ENCODE measurements at regions not wholly inside any gene's neighbourhood (a gene's known extent, or its start where the extent isn't known, plus 50 kb on each side); places are given as distances from the start of the nearest gene placed in this dataset.

GRCh38 chr12:123040106-123040505, 59.6 kb downstream of the ARL6IP4 start:
- no peak for DNase-seq

GRCh38 chr12:123038966-123039365, 58.5 kb downstream of the ARL6IP4 start:
- no peak for DNase-seq

DNA sequence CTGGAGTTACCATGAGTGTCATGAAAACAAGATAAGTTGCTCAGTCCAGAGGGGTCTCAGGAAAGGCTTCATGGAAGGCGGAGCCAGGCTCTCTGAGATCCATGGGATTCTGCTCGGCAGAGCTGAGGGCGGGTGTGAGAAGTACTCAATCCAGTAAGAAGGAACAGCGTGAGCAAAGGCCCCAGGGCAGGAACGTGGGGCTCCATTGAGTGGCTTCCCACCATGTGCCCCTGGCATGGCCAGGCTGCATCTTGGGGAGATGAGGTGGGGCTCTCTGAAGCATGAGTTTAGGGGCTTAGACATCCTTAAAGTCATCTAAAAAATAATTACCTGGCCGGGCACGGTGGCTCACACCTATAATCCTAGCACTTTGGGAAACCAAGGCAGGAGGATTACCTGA, 58.0 kb downstream of the ARL6IP4 start:
- DNase-seq, result no peak

DNA sequence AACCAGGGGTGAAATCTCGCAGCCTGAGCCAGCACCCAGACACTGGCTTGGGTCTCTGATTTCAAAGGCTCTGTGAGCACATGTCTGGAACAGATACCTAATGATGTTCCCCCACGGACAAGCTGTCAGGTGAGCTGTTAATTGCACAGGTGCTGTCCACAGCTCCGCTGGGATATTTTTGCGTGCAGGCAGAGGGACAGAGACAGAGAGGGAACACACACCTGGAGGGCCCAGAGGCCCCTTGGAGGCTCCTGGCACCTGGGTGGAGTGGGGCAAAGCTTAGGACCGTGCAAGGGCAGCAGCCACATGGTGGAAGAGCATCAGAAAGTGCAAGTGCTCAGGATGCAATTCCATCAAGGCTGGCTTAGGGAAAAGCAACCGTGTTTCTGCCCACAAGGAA, 57.3 kb downstream of the ARL6IP4 start:
- DNase-seq, result no peak

DNA sequence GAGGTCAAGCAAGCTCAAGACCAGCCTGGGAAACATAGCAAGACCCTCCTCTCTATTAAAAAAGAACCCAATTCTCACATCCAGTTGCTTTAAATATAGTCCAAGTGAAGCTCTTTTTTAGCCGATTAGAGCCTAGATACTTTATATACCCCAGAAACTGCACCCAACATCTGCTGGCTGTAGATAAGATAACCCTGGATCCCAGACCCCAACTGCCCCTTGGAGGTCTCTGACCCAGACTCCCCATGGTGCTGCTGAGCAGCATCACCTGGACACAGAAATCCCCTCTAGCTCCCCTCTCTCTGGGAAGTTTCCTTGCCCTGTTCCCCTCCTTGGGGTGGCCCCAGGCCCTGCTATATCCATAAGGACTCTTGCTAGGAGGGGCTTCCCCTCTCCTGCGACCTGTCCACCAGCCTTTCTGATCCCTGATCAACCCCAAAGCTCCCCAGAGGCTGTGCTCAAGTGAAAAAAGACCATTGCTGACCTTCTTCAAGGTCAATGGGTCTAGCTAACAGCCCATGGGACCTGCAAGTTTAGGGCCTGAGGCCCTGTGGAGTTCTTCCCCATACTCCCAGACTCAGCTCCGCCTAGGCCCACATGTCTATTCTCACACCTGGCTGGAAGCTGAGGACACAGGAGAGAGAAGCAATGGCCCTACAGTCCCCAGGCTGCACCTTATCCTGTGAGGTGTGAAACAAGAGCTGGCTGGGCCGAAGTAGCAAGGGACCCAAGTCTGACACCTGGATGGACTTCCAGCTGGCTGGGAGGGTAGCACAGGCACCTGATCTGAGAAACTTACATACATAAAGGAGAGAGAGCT, 56.2 kb downstream of the ARL6IP4 start:
- DNase-seq, result no peak

DNA sequence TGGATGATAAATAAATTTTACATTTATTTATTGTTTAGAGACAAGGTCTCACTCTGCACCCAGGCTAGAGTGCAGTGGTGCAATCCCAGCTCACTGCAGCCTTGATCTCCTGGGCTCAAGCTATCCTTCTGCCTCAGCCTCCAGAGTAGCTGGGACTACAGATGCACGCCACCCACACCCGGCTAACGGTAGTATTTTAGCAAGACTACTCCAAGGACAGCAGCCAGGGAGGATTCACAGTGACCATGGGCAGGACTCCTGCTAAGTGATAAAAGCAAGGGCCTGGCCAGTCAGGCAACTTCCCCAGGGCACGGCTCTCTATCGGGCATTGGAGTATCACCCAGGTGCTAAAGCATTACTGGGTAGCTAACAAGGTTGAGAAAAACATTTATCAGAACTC, 55.4 kb downstream of the ARL6IP4 start:
- no peak for DNase-seq

DNA sequence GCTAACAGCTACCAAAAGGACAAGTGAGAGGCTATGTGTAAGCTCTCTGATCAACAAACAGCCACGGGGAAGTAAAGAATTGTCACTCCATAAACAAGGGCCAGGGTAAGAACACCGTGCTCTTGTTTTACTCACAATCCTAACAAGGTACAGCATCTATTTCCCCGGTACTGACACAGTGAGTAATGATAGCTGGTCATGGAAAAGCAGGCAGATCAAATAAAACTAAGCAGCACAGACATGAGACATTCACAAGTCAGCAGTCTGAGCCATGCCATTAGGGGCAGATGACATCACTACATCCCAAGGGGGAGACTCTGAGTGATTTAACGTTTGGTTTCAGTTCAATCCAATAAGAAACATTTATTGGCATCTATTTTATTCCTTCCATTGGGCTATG, 54.4 kb downstream of the ARL6IP4 start:
- DNase-seq, result no peak

- DNase-seq, result no peak
Measured at GRCh38 chr12:123034022-123034541, 53.6 kb downstream of the ARL6IP4 start.

DNA sequence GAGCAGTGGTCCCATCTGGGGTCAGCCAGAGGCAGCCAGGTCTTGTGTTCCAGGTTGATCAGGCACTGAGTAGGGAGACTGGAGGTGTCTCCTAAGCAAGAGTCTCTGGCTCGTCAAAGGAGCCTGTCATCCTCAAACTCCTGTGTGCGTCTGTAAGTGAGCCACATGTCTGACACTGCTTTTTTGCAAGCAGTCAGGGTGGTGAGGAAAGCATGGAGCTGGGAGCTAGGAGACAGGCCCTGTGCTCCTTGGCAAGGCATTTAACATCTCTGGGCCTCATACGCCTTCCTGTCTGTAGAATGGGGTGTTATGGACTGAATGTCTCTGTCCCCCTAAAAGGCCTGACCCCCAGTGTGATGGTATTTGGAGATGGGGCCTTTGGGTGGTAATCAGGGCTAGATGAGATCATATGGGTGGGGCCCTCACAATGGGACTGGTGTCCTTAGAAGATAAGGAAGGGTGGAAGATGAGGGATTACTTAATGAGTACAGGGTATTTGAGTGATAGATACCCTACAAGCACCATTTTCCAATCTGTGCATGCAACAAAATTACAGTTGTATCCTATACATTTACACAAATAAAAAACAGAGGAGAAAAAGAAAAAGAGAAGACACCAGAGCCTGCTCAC, 53.0 kb downstream of the ARL6IP4 start:
- no peak for DNase-seq

GRCh38 chr12:123032736-123033391, 52.4 kb downstream of the ARL6IP4 start:
- no peak for DNase-seq

All from hippocampal formation (tissue), 2 donors.